Mesothelial cell of epicardium (in vitro differentiated cells): ENCODE measurements at regions not wholly inside any gene's neighbourhood (a gene's known extent, or its start where the extent isn't known, plus 50 kb on each side); places are given as distances from the start of the nearest gene placed in this dataset.
"Not testable (repeated sequence)": the region's sequence is repeated elsewhere in the genome, so short reads cannot be mapped to it uniquely, and the experiment has no call there.

ENCODE experiments used
- DNase-seq, 2 experiments: peaks; one replicate each; pipeline ENCODE4 v3.0.0; 2021; ENCODE audit warnings: low spot score in 2 of 2; ENCODE audit not compliant: unreplicated experiment in 2 of 2
- H3K27ac Mint-ChIP-seq: 2 replicates; pipeline ENCODE4 v1.8.0; 2021; ENCODE audit warnings: mixed read lengths
- H3K27me3 Mint-ChIP-seq: 2 replicates; pipeline ENCODE4 v1.8.0; 2021; ENCODE audit warnings: low read depth, mixed read lengths
- H3K36me3 Mint-ChIP-seq: 2 replicates; pipeline ENCODE4 v1.8.0; 2021; ENCODE audit warnings: mixed read lengths
- H3K4me1 Mint-ChIP-seq: 2 replicates; pipeline ENCODE4 v1.8.0; 2021; ENCODE audit warnings: mixed read lengths
- H3K4me3 Mint-ChIP-seq: 2 replicates; pipeline ENCODE4 v1.8.0; 2021; ENCODE audit warnings: mild to moderate bottlenecking, moderate library complexity, mixed read lengths
- H3K9me3 Mint-ChIP-seq: 2 replicates; pipeline ENCODE4 v1.8.0; 2021; ENCODE audit warnings: mixed read lengths
- TF ChIP-seq, protein P1 (sequence below): fragments of 200-600 bp; sonication (generic); IDR thresholded peaks from one replicate; pipeline ENCODE4 v1.5.0; 2021; ENCODE audit warnings: antibody characterized with exemption; ENCODE audit not compliant: unreplicated experiment

DNA sequence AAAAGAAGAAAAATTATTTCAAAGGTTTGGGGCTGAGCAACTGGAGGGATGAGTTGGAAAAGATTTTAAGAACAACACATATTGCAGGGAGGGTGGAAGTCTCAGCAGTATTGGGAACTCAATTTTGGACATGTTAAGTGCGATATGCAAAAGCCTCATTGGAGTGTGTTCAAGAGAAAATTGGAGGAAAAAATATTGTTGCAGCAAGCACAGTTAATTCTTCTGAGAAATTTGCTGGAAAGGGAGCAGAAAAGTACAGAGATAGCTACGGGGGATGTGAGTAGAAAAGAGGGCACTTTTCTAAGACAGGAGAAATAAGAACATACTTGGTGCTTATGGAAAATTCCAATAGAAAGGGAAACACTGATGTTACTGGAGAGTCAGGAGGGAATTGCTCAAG lies 59.8 kb upstream of the MAGI2 start:
- Mint-ChIP-seq H3K9me3 (peaks cover 3% of the 10 kb centered on the region), H3K27me3 (no peaks in the 10 kb centered on the region), H3K36me3 (no peaks in the 10 kb centered on the region), H3K4me3 (no peak overlapping the region), H3K4me1 (peaks cover 4% of the 10 kb centered on the region), H3K27ac (no peak overlapping the region)
- TF ChIP-seq, protein P1, sequence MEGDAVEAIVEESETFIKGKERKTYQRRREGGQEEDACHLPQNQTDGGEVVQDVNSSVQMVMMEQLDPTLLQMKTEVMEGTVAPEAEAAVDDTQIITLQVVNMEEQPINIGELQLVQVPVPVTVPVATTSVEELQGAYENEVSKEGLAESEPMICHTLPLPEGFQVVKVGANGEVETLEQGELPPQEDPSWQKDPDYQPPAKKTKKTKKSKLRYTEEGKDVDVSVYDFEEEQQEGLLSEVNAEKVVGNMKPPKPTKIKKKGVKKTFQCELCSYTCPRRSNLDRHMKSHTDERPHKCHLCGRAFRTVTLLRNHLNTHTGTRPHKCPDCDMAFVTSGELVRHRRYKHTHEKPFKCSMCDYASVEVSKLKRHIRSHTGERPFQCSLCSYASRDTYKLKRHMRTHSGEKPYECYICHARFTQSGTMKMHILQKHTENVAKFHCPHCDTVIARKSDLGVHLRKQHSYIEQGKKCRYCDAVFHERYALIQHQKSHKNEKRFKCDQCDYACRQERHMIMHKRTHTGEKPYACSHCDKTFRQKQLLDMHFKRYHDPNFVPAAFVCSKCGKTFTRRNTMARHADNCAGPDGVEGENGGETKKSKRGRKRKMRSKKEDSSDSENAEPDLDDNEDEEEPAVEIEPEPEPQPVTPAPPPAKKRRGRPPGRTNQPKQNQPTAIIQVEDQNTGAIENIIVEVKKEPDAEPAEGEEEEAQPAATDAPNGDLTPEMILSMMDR = no peak
- no peak for DNase-seq

DNA sequence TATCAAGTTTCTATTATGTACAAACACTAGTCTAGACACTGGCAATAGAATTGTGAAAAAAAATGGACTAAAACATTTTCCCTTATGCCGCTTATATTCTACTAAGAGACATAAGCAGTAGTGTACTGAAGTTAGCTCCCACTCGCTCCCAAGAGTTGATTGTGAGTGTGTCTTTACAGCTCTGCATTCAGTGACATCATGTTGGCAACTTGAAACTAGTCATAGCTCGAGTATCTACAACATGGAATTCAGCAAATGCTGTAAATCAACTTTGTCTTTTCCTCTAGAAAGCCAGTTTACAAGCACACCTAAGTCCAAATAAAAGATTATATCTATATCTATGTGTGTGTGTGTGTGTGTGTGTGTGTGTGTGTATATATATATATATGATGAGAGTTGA lies 58.8 kb upstream of the MAGI2 start:
- DNase-seq = no peak
- Mint-ChIP-seq H3K27ac (no peak overlapping the region), H3K36me3 (no peaks in the 10 kb centered on the region), H3K4me3 (no peak overlapping the region), H3K27me3 (no peaks in the 10 kb centered on the region), H3K9me3 (peaks cover 3% of the 10 kb centered on the region), H3K4me1 (peaks cover 5% of the 10 kb centered on the region)
- TF ChIP-seq, protein P1 = no peak

DNA sequence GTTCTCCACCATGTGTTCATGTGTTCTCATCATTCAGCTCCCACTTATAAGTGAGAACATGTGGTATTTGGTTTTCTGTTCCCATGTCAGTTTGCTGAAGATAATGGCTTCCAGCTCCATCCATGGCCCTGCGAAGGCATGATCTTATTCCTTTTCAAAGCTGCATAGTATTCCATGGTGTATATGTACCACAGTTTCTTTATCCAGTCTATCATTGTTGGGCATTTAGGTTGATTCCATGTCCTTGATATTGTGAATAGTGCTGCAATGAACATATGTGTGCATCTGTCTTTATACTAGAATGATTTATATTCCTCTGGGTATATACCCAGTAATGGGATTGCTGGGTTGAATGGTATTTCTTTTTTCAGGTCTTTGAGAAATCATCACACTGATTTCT lies 57.6 kb upstream of the MAGI2 start:
- H3K4me3 Mint-ChIP-seq, H3K27me3 Mint-ChIP-seq, DNase-seq, H3K36me3 Mint-ChIP-seq, H3K9me3 Mint-ChIP-seq, H3K27ac Mint-ChIP-seq: not testable (repeated sequence)
- H3K4me1 Mint-ChIP-seq = peaks cover 16% of the 10 kb centered on the region

GRCh38 chr7:79507131-79507530 lies 53.7 kb upstream of the MAGI2 start:
- TF ChIP-seq, protein P1 = no peak
- H3K36me3 Mint-ChIP-seq = no peaks in the 10 kb centered on the region
- H3K27me3 Mint-ChIP-seq = no peaks in the 10 kb centered on the region
- H3K4me3 Mint-ChIP-seq = no peak overlapping the region
- H3K27ac Mint-ChIP-seq = peak overlapping the region; percentile 75
- no peak for DNase-seq
- H3K4me1 Mint-ChIP-seq = peaks cover 25% of the 10 kb centered on the region
- H3K9me3 Mint-ChIP-seq = peaks cover 3% of the 10 kb centered on the region

- peak overlapping the region; percentile 75 for H3K27ac Mint-ChIP-seq
- H3K4me3 Mint-ChIP-seq = no peak overlapping the region
- DNase-seq = no peak
- H3K36me3 Mint-ChIP-seq = no peaks in the 10 kb centered on the region
- H3K27me3 Mint-ChIP-seq = no peaks in the 10 kb centered on the region
- TF ChIP-seq, protein P1 = no peak
- peaks cover 3% of the 10 kb centered on the region for H3K9me3 Mint-ChIP-seq
- peaks cover 23% of the 10 kb centered on the region for H3K4me1 Mint-ChIP-seq
Observed at GRCh38 chr7:79506481-79506880, 53.0 kb upstream of the MAGI2 start.

GRCh38 chr7:79504607-79505389 lies 51.3 kb upstream of the MAGI2 start:
- Mint-ChIP-seq H3K4me3 (no peak overlapping the region), H3K36me3 (no peaks in the 10 kb centered on the region), H3K4me1 (peaks cover 23% of the 10 kb centered on the region), H3K27ac (peak overlapping the region; percentile 68), H3K9me3 (no peaks in the 10 kb centered on the region), H3K27me3 (no peaks in the 10 kb centered on the region)
- no peak for DNase-seq
- TF ChIP-seq, protein P1 = no peak
